Heart left ventricle (tissue), 13 donors: ENCODE measurements at regions not wholly inside any gene's neighbourhood (a gene's known extent, or its start where the extent isn't known, plus 50 kb on each side); places are given as distances from the start of the nearest gene placed in this dataset.

Experiments used
- CTCF ChIP-seq, 12 donors: fragments of 200-600 bp; sonication (generic) in 4 of 12; IDR thresholded peaks; one replicate each; pipeline versions ENCODE4 v1.5.0 to v1.8.0; 2018 to 2022; ENCODE audit warnings: antibody characterized with exemption in 12 of 12, mild to moderate bottlenecking in 5 of 12
- POLR2A ChIP-seq, 2 donors: fragments of 450-650 bp; IDR thresholded peaks; one replicate each; pipeline ENCODE4 v1.6.1; 2017; ENCODE audit warnings: antibody characterized with exemption in 2 of 2, mild to moderate bottlenecking in 2 of 2, moderate library complexity in 2 of 2
- donor health status: ischemic (EF 13 %, LVEDD 7.1; RV severe dilation, severe dysfunction).
- donor health status: DM: no; HTN: yes; CAD: no.
- donor health status: DM: no; HTN: no; CAD: no.
- donor health status: ischemic (EF 25% LVEDD 6.9; RV normal size, moderate dysfunction).
- donor health status: ischemic (EF 25% LVEDD 5.7; RV mildly dilated, moderate dysfunction).
- donor health status: ischemic (EF 35%, LVEDD 5.7; RV mildly dilated, moderate dysfunction).
- donor health status: nonischemic (EF 11% LVEDD 7.7; RV severe dilation, severe dysfunction).
- donor health status: DM: yes; HTN: yes; CAD: no.
- donor health status: PGD.
- donor health status: ischemic (EF 29% LVEDD 5.4; RV normal size, mild dysfunction).
- donor health status: nonischemic (EF 23%, LVEDD 6.1; RV moderate dilation, normal function).

- TF ChIP-seq CTCF (IDR thresholded peaks at IDR 0.05), result no peak
- no peak for TF ChIP-seq POLR2A (IDR thresholded peaks at IDR 0.05)
Observed at GRCh38 chr3:64853456-64853855, 165.7 kb upstream of the ADAMTS9 start.
